ENCODE measurements at regions not wholly inside any gene's neighbourhood (a gene's known extent, or its start where the extent isn't known, plus 50 kb on each side); places are given as distances from the start of the nearest gene placed in this dataset.

DNA sequence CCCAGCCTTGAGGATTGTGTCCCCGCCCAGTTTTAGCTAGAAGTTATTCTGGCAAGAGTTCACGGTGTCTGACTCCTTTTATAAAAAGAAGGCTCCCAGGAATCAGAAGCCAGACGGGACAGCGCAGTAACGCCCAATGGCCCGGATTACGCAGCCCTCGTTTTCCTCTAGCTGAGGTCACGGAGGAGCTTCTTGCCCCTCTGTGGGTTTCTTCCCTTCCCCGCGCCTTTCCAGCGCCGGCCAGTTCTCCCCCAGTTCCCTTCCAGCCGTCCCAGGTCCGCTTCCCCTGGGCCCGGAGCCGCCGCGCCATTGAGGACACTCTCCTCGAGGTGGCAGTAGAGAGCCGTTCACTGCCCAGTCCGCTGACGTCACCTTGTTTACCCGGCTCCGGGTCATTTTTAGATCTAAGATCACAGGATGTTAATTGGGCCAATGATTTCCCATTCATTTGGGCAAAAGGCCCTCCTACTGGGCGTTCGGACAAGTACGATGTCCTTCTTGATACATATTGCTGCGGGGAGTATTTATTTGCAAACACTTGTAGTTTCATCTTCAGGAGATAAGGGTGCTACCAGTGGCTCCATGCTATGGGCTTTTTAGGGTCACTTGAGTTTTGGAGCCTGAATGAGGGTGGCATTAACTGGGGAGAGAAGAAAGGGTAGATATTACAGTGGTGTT, 81.5 kb upstream of the PPM1B start:
- Histone ChIP-seq H2BK120ac (ENCODE audit: low read depth, low read length, poor library complexity, severe bottlenecking) (no peak overlapping the region), H3K9me3 (ENCODE audit: control insufficient read depth, low read depth, low read length) (no peaks in the 10 kb centered on the region), H3K27me3 (ENCODE audit: insufficient read depth, low read length) (no peaks in the 10 kb centered on the region), H3K23ac (ENCODE audit: insufficient read length, low read depth, low read length) (no peak overlapping the region), H2AK5ac (ENCODE audit: insufficient read length, low read length) (no peak overlapping the region), H3K18ac (ENCODE audit: insufficient read length, low read depth, low read length) (peak overlapping the region; percentile 49), H2BK12ac (ENCODE audit: insufficient read length, low read depth, low read length) (no peak overlapping the region), H3K23me2 (ENCODE audit: insufficient read length, low read depth, low read length, poor library complexity, severe bottlenecking) (no peaks in the 10 kb centered on the region), H3K14ac (ENCODE audit: insufficient read depth, low read length) (peak overlapping the region; percentile 26), H4K8ac (replicated peaks; ENCODE audit: insufficient read length, low read depth, low read length) (no peak overlapping the region), H3K79me2 (ENCODE audit: insufficient read depth, low read length) (no peaks in the 10 kb centered on the region), H3K4me1 (ENCODE audit: insufficient read depth, low read length) (peaks cover 10% of the 10 kb centered on the region; the same call in 1 of the 2 replicates), H3K4me2 (ENCODE audit: insufficient read depth, insufficient read length, low read length) (peak overlapping the region; percentile 42), H3K4ac (ENCODE audit: low read depth, low read length) (no peak overlapping the region), H2BK15ac (ENCODE audit: low read depth, low read length) (no peak overlapping the region), H3K9ac (ENCODE audit: extremely low read depth, insufficient read length, low read length) (peak overlapping the region; percentile 18), H2AFZ (ENCODE audit: low read length) (peak overlapping the region; percentile 1), H4K91ac (ENCODE audit: insufficient read length, low read depth, low read length) (no peak overlapping the region), H3K27ac (ENCODE audit: insufficient read length, low read depth, low read length) (peak overlapping the region; percentile 50), H3K56ac (ENCODE audit: insufficient read length, low read depth, low read length) (no peak overlapping the region), H3K79me1 (ENCODE audit: insufficient read depth, low read depth, low read length, poor library complexity, severe bottlenecking) (no peaks in the 10 kb centered on the region), H2BK20ac (ENCODE audit: low read depth, low read length, poor library complexity, severe bottlenecking) (no peak overlapping the region), H4K20me1 (ENCODE audit: control insufficient read depth, insufficient read depth, insufficient read length) (no peaks in the 10 kb centered on the region), H3T11ph (ENCODE audit: low read length) (no peak overlapping the region), H4K5ac (ENCODE audit: insufficient read length, low read depth, low read length) (no peak overlapping the region), H2BK5ac (ENCODE audit: insufficient read length, low read length) (no peak overlapping the region)
- Mint-ChIP-seq H3K27ac (peak overlapping the region; percentile 66 to 92 (median 72); a peak in 6 of 7 replicates), H3K9me3 (no peaks in the 10 kb centered on the region; a peak in 2 of 5 replicates), H3K4me3 (peak overlapping the region; percentile 16 to 66), H3K27me3 (ENCODE audit: low read depth) (no peaks in the 10 kb centered on the region), H3K4me1 (peaks cover 33 to 38% of the 10 kb centered on the region in 2 experiments), H3K36me3 (ENCODE audit: insufficient read depth in 1 of 3, low read depth in 3 of 3) (no peaks in the 10 kb centered on the region; a peak in 1 of 7 replicates)
- WGBS (ENCODE audit: extremely low coverage, insufficient read length, low lambda C conversion rate): no CpG with 5 or more reads among the region's 29 CpGs
- DNase-seq: peak; percentile 87
- TF ChIP-seq, protein P1, sequence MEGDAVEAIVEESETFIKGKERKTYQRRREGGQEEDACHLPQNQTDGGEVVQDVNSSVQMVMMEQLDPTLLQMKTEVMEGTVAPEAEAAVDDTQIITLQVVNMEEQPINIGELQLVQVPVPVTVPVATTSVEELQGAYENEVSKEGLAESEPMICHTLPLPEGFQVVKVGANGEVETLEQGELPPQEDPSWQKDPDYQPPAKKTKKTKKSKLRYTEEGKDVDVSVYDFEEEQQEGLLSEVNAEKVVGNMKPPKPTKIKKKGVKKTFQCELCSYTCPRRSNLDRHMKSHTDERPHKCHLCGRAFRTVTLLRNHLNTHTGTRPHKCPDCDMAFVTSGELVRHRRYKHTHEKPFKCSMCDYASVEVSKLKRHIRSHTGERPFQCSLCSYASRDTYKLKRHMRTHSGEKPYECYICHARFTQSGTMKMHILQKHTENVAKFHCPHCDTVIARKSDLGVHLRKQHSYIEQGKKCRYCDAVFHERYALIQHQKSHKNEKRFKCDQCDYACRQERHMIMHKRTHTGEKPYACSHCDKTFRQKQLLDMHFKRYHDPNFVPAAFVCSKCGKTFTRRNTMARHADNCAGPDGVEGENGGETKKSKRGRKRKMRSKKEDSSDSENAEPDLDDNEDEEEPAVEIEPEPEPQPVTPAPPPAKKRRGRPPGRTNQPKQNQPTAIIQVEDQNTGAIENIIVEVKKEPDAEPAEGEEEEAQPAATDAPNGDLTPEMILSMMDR (conservative IDR thresholded peaks at IDR 0.05): peak; percentile 97
